ENCODE measurements at regions not wholly inside any gene's neighbourhood (a gene's known extent, or its start where the extent isn't known, plus 50 kb on each side); places are given as distances from the start of the nearest gene placed in this dataset.
"Not testable (repeated sequence)": the region's sequence is repeated elsewhere in the genome, so short reads cannot be mapped to it uniquely, and the experiment has no call there.

DNA sequence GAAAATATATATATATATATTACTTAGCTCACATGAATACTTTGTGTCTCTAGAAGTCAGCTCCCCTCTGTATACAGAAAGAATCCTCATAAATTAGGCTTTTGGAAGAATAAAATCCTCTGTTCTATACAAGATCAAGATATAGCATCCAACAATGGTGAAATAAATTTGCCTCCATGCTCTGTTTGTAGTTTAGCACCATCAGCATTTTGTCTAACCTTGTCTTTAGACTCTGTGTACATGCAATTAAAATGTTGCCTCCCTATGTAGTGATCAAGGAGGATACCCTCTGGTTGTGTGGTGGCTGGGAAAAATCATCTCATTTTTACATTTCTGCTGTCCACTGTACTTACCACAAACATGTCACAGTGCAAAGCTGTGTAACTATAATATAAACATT, 189.7 kb downstream of the C7orf25 start:
- DNase-seq (ENCODE audit: low spot score), result no peak

DNA sequence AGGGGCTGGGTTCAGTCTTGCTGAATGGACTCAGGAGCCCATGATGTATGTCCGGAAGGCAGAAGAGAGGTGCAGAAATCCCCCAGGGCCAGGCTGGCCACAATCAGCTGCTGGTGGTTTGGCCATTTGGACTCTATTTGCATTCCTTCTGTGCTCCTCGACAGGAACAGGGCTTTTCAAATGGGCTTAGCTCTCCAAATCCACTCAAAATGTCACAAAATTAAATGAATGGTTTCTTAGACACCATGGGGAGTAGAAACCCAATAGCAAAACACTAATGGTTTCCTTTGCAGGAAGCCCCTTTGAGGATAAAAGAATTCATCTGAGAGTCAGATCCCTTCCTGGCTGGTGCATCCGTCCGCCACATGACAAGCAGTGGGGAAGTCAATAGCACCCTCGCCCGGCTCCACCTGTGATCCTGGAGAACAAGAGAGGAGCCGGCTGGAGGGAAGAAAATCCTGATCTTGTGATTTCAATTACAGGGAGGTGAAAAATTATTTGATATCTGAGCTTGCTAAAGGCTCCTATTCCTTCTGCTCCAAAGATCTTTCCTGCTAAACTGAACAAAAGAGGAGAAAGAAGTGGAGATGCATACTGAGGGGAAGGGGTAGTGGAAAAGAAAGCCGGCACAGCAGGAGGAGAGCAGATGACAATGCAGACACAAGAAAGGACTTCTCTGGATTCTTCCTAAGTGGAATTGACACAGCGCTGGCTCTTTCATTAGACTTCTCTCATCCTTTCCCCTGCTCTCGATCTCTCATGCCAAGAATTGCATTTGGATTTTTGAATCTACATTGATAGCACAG, 190.7 kb downstream of the C7orf25 start:
- no peak for DNase-seq (ENCODE audit: low spot score)

DNA sequence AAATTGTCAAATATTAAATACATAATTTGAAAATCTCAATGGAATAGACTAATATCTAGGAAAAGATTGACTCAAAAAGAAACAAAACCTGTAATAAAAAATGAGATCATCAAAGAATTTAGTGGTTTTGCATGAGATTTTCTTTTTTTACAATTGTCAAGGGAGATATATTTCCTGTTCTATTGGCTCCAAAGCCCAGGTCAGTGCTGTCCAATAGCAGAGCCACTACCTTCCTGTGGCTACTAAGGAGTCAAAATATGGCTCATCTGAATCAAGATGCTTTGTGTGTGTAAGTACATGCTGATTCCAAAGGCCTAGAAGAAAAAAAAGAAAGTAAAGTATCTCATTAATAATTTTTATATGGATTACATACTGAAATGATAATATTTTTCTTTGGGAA, 191.9 kb downstream of the C7orf25 start:
- DNase-seq (ENCODE audit: low spot score), result no peak

DNA sequence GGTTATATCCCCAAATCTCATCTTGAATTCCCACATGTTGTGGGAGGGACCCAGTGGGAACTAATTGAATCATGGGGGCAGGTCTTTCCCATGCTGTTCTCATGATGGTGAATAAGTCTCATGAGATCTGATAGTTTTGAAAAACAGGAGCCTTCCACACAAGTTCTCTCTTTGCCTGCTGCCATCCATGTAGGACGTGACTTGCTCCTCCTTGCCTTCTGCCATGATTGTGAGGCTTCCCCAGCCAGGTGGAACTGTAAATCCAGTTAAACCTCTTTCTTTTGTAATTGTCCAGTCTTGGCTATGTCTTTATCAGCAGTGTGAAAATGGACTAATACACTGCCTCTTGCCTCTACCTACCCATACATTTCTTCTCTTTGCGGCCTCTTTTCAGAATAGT, 193.4 kb downstream of the C7orf25 start:
- DNase-seq (ENCODE audit: low spot score), result not testable (repeated sequence)

DNA sequence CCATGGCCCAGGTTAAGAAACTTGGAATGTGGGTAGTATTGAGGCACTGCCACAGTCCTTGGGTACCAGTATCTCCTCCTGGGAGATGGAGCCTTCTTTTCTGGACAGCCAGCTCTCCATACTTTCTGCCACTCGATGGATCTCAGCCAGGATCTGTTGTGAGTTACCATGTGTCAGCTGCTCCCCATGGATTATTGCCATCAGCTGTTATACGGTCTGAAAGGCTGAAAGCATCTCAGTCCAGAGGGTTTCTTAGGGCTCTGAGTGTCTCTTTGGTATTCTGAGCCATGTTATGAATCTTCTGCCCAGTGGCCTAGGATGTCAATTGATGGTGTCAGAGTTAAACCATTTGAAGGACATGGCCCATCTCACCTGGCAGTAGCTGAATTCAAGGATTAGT, 197.5 kb downstream of the C7orf25 start:
- DNase-seq (ENCODE audit: low spot score), result no peak

DNA sequence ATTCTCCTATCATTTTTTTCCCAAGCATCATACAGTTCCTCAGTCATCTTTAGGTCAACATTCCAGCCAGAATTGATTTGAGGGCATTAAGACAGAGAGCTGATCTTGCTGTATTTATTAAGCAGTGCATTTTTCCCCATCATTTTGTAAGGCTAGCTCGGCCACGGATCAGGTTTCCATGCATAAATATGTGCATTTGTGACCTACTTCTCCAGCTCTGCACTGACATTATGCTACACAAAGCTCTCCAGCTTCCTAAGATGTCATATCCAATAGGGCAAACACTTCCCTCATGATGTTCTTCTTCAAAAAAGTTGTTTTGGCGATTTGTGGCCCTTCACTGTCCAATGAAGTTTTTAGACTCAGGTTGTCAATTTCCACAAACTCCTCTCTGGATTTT, 202.6 kb downstream of the C7orf25 start:
- no peak for DNase-seq (ENCODE audit: low spot score)

DNA sequence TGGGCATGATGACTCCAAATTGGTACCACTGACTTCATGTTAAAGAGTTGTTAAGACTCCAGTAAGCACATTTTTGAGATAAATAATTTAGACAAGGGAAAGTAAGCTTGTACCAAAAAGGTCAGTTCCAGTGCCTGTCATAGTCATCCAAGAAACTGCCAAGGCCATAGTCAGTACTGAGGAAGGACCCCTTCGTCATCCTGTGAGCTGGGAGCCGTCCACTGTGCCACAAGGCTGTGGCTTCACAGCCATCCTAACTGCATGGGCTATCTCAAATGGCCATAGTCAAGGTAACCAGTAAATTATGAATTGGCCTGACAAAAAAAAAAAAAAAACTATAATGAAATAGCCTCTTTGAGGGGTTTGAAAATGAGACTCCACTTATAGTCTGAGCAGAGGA, 207.2 kb downstream of the C7orf25 start:
- no peak for DNase-seq (ENCODE audit: low spot score)

DNA sequence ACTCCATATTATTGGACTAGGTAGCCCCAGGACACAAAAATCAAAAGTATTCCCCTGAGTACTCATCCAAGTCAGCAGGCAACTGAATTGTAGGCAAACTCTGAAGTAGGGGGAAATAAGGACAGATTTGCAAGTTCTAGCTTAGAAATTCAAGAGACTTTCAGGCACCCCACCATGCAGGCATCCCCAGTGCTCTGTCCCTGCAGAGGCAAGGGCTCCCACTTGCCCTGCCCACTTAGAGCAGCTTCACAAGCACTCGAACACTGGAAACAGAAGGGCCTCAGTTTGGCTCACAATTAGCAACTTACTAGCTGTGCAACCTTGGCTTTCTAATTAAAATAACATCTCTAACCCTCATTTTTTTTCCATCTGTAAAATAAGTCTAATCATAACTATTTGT, 209.2 kb downstream of the C7orf25 start:
- DNase-seq (ENCODE audit: low spot score), result no peak

DNA sequence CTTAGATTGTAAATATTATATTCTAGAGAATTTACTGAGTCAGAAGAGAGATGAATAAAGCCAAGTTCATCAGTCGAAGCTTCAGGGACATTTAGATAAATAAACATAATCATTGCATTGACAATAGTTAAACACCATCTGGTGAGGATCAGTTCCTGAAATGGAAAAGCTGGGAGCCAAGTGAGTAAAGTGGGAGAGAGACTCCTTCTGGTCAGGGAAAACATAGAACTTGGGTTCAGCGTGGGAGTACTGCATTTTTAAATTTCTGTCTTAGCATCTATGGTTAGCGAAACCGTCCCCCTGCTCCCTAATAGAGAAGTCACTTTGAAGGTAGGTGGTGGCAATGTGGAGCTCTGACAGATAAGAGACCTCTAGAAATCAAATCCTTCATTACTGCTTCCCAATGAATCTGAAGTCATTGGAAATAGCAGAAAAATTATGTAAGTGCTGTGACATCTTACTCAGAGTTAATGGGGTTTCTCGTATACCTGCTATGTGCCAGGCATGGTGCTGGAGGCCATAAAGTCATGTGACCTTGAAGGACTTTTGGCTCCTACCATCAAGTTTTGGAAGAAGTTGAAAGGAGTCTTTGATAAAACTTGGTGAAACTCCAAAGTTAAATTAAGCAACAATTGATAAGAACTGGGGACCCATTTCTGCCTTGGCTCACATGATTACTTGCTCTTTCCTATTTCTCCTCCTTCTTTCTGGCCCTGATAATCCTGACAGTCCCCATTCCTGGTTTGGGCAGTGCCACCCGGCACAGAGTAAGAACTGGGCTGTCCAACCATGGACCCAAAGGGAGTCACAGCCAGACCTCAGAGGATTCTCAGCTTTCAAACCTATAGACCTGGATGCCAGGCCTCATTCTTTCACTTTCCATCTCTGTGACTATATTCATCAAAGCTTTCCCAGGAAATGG, 211.2 kb downstream of the C7orf25 start:
- no peak for DNase-seq (ENCODE audit: low spot score)

DNA sequence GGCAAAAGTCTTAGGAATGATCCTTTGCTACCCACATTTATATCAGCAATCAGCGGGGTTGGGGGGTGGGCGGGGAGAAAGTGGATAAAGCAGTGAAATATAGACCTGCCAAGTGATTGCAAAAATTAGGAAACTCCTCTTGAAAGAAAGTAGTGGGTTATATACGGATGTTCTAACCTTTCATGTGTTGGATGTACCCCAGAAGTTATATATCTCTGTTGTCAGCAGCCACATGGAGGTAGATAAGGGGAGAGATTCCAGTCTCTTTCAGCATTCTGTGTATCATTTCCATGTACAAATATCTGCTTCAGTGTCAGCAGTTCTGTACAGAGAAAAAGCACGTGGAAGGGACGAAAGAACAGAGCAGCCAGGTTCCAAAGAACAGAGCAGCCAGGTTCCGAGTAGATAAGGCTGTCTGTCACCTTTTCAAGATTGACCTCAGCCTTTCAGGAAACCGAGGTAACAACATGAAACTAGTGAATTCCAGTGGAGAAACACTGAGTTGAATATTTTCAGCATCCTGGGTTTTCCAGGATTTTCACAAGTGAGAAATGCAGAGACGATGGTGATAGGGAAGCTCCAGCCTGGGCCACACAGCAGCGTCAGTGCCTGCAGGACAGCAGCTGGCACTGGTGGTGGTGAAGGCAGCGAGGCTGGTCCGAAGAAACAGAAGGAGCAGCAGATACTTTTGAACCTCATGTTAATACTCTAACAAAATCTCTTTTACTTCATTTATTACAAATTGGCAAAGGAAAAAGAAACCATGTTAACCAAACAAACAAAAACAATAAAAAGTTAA, 212.3 kb downstream of the C7orf25 start:
- DNase-seq (ENCODE audit: low spot score), result no peak

DNA sequence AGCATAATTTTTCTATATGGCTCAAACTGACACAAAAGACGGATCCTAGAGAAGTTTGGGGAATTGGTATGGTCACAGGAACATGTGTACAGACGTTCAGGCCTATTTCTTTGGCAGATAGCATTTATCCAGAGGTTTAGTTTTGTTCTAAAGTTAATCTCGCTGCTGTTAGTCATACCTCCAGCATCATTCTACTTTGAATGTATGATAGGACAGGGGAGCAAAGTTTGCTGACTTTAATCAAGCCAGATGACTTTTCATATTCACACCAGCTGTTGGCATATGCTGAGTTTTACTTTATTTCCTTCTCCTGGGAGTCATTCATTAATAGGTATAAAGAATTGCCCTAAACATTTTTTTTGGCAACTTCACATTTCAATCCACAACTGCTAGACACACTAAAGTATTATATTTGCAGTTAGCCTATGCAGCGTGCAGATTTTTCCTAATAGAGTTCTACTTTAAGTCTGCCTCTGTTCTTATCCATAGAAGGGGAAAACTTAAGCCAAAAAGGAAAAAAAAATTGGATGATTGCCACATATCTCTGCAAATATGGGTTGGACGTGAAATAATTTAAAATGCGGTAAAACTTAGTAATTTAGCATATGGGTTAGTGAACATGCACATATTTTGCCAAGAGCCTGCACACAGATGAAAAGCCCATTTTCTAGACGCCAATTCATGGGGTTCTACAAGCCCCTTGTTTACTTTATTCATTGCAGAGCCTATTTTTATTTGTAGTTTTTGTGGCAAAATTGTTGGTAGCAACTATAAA, 213.1 kb downstream of the C7orf25 start:
- no peak for DNase-seq (ENCODE audit: low spot score)

DNA sequence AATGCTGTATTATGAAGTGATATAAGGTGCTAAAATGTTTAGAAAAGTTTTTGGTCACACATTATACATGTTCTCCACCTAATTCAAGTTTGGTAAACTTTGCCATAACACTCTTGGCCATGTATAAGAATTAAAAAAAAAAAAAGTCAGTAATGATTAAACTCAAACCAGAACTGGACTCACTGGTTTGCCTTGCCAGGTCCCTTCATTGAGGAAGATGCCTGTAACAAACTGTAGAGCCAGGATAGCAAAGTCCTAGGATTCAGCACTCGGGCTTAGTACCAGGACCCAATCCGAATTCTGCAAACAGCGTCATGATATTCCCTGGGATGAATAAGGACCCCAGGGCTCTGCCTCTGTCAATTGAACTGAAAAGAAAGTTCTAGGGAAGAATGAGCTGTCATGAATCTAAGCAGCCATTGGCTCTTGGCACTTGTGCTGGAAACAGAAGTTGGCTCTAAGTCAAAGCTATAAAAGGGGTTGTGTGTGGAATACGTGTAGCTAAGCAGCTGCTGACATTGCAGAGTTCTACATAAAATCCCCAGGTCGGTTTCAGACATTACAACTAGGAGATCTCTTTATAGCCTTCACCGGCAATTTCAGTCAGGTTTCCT, 216.9 kb downstream of the C7orf25 start:
- DNase-seq (ENCODE audit: low spot score), result no peak

DNA sequence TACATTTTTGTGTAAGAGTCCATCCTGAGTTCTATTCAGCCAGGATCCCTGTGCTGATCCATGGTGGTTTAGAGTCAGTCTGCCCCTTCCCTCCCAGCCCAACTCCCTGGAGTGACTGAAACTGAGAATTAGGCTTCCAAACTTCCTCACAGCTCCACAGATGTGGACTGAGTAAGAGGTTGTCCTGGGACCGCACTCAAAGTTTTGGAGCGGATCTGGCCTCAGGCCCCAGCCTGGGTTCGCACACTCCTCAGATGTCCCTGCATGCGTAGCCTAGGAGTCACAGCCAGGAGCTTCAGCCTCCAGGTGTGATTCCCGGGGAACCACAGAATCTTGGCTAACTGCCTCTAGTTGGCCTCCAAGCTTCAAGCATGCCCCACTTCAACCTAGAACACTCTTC, 218.1 kb downstream of the C7orf25 start:
- DNase-seq (ENCODE audit: low spot score), result no peak

DNA sequence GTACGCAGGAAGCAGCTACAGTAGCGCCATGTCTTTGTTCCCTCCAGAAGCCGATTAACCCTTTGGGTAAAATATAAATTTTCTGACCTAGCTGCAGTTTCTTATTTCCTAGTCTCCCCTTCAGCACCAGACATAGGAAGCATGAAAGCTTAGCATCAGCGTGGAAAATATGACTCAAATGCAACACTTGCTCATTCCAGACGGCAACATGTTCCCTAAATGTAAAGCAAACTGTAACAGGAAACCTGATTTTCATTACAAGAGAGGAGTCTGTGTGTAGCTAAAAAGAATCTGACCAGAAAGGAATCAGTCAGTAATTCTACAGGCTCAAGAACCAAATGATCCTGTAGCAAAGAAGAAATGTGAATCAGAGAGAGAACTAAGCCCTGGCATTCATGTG, 219.2 kb downstream of the C7orf25 start:
- no peak for DNase-seq (ENCODE audit: low spot score)

DNA sequence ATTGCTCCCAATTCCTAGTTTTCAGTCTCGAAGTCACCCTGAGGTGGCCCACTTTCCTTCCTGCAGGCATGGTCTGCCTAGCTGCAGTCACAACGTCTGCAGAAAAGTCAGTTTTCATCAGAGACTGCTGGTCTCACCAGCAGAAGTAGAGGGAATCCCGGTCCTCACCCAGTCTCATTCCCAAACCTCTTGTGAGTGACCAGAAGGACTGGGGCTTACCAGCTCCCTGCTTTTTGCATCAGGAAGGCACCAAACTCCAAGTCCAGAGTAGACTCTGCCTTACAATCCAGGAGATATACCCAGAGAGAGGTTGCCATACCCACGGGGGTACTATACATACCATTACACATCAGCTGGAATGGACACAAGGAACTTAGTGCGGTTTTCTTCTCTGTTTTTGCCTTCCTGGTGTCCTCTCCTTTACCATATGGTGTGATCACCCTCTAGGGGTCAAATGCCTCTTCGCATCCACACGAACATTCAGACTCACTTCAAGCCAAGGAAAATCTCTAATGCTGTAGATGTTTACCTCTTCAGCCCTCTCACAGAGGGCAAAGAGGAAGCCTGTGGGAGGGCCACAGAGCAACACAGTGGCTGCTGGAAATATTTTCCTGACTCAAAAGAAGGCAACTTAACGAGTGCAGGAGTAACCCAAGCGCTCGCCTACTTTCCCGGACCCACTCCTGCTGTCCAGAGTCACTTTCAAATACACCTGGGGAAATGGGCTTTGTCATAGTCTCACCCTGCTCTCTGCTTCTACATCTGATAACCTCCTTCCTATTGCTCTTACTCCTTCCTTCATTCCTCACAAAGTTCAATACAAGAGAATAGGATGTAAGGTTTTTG, 220.9 kb downstream of the C7orf25 start:
- DNase-seq (ENCODE audit: low spot score), result no peak

DNA sequence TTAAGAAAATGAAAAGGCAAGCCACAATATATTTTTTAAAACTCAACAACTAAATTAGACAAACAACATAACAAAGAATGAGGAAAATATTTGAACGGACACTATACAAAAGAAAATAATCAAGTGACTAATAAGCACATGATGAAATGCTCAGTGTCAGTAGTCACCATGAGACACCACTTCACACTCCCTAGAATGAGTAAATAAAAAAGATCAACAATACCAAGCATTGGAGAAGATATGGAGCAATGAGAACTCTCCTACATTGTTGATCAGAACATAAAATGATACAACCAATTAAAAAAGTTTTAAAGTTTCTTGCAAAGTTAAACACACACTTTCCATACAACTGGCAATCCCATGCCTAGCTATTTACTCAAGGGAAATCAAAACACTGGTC, 222.2 kb downstream of the C7orf25 start:
- no peak for DNase-seq (ENCODE audit: low spot score)

DNA sequence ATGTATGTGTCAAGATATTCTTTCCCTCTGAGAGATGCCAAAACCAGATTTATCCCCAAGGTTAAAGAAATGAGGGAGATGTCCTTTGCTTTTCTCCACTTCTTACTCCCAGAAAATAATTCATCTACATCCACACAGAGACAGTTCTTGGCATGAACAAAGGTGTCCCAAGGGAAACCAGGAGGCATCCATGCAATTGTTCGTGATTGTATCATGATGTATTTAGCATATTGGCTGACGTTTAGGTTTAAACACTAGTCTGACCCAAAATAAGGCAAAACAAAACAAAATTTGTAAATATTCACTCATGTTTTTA, 223.9 kb downstream of the C7orf25 start:
- DNase-seq (ENCODE audit: low spot score), result no peak

DNA sequence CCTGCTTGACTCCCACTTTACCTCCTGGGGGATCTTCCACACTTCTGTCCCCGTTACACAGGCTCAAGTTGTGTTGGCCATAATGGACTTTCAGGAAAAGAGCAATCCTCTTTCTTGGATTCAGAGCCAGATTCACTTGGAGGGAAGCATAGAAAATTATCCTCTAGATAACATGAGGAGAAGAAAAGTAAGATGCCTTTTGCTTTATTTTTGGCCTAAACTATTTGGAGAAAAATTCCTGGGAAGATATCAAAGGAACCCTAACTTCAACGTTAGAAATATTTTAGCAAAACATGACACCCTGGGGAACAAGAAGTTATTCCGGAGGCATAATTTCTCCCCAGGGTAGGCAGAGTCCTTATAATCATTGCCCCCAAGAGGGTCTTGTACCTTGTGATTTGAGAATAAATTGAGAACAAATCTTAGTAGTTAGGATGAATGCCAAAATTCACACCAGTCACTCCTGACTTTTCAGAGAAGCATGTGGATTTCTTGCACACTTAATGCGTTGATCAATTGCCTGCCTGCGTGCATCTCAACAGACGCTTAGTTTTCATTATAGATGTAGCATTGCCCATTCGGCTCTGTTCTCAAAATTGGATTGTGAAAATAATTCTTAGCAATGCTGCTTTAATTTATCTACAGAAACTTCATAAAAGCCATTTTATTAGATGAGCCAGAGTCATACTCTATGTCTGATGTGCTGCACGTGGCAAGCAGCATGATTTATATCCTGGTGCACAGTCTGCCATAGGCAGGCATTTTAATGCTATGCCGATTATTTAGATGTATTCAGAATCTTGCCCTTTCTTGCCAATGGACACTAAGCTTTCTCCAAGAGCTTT, 224.4 kb downstream of the C7orf25 start:
- no peak for DNase-seq (ENCODE audit: low spot score)

DNA sequence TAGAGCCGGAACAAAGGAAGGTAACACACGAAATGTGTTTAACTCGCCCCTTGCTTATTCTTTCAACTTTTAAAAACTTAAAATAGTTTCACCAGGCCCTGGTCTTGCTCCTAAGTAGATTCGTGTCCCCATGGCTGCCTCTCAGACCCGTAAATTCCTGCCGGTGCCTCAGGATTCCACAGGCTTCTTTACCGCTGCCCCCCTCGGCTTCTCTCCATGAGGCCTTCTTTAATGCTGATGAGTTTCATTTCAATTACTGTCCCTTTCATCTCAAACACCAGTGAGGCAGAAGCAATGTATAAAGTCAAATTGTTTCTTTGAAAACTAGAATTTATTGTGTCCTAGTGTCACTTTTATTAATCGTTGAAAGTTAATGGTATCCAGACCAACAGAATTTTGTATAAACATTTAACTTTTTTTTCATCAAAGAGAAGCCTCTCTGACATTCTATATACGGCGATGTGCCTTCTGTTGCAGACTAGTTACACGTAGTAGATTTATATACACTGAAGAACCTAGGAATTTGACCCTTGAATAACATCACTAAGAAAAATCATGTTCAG, 225.2 kb downstream of the C7orf25 start:
- no peak for DNase-seq (ENCODE audit: low spot score)

All from D341Med (cell line).